8988T (cell line): ENCODE measurements at regions not wholly inside any gene's neighbourhood (a gene's known extent, or its start where the extent isn't known, plus 50 kb on each side); places are given as distances from the start of the nearest gene placed in this dataset.
"Not testable (repeated sequence)": the region's sequence is repeated elsewhere in the genome, so short reads cannot be mapped to it uniquely, and the experiment has no call there.

Experiments
- DNase-seq: peaks from one replicate; pipeline ENCODE4 v3.0.0; 2011

DNA sequence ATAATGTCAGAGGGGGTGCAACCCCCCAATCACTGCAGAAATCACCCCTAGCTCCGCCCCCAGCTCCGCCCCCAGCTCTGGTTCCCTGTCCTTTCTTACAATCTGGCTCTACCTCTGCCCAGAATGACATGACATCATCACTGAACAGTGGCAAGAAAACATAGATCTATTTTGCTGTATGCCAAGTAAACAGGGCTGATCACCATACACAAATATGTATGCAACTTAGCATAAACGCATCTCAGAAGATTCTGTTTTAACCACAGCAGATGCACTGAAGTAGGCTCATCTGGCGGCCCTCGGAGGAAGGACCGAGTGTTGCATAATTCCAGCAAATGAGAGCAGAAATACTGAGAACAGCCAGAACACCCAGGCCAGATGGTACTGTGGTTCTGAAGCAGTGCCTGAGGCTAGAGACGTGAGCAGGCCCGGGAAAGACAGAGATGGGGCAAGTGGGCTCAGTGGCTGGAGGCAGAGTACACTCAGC is 293.3 kb upstream of the KLF14 start:
- DNase-seq, result no peak

DNA sequence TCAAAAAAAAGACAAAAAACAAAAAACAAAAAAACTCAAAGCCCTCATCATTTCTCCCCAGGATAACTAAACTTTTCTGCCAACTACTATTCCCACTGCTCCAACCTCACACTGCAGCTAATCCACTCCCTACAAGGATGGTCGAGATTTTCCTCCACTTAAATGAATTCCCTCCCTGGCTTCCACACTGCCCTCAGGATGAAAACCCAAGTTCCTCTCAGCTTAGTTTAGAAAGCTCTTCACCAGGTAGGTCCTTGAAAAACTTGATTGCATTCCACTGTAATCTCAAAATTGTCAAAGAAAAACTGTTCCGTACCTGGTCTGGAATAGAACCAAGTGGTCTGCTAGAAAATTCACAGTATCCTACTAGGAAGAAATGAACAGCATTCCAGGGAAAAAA is 294.3 kb upstream of the KLF14 start:
- no peak for DNase-seq

DNA sequence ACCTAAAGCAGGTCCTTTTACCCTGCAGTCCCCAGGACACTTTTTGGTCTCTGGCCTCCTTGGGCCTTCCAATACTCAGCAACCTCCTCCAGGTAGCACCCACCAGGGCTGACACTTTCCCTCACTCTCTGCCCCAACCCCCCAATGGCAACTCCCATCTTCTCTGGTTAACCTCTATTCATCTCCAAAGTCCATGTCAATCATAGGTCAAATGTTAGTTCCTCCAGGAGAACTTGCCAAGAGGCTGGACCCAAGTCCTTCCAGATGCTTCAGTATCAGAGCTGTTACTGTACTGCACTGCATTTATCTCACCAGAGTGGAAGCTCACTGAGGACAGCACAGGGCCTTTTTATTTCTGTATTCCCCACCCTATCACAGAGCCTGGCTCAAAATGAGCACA is 295.0 kb upstream of the KLF14 start:
- DNase-seq, result no peak

DNA sequence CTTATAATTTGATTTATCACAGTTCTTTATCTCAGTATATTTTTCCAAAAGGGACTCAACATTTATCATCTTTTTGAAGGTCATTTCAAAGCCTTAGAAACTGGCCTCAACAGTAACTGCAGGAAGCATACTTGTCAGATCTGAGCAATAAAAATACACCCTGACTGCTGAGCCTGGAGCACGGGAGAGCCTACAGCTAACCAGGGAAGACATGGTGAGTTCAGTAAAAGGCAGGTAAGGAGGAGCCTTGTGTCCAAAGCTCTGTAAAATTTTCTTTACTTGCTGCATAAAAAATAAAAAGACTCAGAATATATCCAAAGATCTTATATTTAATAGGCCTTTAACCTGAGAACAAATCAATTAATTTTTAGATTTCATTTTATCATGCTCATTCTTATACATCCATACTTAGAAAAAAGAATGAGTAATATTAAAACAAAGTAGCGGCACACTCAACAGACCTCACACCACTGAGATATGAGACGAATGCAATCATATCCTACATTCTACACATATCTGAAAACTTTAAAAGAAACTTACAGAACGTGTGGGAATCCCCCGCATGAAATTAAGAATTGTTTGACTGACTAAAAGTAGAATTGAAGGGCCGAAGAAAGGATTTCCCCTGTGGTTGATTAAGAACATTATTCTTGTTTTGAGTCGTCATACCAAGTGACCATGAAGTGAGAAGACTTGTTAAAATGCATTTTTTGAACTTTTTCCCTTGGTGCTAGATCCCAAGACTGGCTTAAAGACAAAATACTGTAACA is 296.4 kb upstream of the MKLN1 start:
- no peak for DNase-seq

DNA sequence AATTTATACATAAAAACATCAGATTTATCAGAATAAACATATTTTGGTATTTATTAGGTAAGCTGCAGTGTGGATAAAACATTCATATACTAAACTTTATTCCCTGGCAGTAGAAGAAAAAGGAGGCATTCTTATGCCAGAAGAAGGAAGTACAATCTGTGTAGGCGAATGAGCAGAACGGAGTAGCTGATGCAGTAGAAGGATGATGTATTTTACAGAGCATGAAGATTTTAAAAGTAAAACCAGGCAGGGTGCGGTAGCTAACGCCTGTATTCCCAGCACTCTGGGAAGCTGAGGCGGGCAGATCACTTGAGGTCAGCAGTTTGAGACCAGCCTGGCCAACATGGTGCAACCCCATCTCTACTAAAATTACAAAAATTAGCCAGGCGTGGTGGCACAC is 294.9 kb upstream of the MKLN1 start:
- DNase-seq, result no peak

DNA sequence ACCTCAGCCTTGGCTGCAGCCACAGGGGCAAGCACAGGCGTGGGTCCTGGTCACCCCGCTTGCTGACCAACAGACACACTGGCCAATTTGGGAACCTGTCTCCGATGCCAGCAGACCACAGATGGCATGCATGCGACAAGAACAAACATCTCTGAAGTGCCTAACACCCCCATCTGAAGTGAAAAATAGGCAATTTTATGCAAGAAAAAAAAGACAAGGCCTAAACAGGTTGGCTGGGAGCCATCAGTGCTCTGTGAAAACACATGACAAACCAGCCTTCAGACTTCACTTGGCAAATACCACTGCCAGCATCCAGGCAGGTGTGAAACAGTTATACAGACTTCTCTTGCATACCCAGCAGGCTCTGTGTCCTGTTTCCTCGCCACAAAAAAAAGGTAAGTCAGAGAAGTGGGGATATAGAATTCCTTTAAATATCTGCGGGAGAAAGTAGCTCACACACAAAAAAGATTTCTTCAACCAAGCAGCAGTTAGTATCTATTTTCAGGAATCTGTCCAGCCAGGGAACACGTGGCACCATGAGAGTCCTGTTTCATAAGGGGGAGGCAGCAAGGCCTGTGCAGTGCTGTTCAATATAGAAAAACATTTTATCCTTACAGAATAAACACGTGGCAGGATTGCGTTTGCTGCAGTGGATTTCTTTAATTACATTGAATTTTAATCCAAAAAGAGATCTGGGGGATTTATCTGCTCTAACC is 293.4 kb upstream of the MKLN1 start:
- DNase-seq, result no peak

DNA sequence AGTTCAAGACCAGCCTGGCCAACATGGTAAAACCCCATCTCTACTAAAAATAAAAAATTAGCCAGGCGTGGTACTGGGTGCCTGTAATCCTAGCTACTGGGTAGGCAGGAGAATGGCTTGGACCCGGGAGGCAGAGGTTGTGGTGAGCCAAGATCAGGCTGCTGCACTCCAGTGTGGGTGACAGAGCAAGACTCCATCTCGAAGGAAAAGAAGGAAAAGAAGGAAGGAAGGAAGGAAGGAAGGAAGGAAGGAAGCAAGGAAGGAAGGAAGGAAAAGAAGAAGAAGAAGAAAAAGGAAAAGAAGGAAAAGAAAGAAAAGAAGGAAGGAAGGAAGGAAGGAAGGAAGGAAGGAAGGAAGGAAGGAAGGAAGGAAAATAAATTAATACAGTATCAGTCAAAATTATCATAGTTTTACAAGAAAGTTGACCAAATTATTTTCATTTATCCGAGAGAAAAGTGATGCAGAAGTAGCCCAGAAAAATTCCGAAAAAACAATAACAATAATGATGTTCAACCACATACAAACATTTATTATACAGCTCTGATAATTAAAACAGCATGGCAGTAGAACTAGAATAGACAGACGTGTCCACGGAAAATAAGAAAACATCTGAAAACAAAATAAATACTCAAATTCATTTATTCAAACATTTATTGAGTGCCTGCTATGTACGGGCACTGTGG is 292.4 kb upstream of the MKLN1 start:
- no peak for DNase-seq

DNA sequence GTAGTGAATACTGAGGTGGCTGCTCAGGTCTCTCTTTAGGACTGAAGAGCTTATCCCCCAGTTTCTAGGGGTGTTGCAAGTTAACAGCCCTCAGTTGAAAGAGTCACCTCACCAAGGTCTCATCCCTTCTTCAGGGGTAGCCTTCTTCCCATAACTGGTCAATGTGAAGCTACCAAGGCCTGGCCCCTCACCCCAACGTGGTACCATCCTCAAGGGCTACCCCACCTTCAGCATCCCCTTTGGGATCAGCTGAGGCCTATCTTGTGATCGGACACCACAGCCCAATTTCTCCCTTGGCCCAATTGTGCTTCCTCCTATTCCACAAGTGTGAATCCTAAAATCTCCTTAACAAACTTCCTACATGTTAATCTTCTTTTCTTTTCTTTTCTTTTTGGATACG is 289.5 kb upstream of the MKLN1 start:
- DNase-seq, result no peak

DNA sequence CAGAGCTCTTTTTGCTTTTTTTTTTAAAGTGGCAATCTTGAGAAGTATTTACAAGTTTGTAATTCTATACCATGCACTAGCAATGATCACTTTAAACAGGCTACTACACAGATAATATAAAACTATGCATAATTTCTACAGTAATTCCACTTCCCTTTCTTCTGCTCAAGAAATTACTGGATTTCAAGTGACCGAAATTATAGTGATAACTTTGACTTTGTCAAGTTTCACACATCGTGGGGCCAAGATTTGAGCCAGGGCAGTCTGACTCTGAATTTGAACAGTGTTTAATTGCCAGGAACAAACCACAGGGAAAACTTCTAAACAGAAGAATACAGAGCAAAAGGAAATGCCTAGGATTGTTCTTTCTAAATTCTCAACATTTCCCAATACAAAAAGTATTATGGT is 288.3 kb upstream of the MKLN1 start:
- no peak for DNase-seq

DNA sequence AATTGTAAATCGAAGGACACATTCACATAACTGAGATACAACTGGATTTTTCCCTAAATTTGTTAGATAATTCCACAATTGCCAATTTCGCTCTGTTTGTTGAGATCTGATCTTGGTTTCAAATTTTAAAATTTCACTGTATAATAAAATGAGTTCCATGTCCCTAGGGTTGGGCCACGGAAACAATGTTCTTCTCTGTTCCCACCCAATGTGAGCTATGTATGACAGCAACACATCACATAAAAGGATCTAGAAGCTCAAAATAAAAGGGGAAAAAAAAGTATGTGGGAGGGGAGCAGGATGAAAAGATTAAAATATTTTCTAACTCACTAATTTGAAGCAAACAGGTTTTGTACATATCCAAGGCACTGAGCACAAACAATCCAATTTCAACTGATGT is 287.8 kb upstream of the MKLN1 start:
- no peak for DNase-seq

DNA sequence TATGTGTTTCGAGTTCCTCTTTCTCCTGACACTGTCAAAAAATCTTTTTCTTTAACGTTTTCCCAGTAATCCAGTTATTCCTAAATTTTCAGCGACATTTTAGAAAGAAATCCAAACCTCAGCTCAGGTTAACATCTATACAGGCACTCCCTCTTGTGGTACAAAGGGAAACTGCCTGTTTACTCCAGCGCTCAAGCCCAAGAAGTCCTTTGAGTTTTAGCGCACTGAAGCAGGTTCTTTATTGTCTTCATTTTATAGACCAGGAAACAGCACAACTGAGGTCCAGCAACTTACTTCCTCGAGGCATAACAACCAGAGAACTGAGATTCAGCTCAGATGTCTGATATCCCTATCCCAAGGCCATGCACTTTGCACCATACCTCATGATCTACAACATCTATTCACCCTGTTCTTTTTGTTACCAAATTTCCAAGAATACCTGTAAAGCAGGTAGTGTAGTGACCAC is 287.2 kb upstream of the MKLN1 start:
- DNase-seq, result no peak

DNA sequence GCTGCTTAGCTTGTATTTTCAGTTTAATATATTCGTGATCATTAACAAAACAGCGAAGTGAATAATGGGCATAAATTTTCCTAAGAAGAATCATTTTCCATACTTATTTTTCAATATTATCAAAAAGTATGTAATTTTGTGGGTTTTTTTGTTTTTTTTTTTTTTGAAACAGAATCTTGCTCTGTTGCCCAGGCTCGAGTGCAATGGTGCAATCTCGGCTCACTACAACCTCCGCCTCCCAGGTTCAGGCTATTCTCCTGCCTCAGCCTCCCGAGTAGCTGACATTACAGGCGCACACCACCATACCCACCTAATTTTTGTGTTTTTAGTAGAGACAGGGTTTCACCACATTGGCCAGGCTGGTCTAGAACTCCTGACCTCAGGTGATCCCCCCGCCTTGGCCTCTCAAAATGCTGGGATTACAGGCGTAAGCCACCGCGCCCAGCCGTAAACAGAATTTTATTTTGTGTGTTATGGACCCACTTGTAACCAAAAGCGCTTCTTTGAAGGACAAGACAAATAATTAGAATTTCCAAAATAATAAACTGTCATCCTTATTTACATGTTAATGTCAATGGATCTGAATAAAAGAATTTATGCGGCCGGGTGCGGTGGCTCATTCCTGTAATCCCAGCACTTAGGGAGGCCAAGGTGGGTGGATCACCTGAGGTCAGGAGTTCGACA is 286.5 kb upstream of the MKLN1 start:
- DNase-seq, result not testable (repeated sequence)

DNA sequence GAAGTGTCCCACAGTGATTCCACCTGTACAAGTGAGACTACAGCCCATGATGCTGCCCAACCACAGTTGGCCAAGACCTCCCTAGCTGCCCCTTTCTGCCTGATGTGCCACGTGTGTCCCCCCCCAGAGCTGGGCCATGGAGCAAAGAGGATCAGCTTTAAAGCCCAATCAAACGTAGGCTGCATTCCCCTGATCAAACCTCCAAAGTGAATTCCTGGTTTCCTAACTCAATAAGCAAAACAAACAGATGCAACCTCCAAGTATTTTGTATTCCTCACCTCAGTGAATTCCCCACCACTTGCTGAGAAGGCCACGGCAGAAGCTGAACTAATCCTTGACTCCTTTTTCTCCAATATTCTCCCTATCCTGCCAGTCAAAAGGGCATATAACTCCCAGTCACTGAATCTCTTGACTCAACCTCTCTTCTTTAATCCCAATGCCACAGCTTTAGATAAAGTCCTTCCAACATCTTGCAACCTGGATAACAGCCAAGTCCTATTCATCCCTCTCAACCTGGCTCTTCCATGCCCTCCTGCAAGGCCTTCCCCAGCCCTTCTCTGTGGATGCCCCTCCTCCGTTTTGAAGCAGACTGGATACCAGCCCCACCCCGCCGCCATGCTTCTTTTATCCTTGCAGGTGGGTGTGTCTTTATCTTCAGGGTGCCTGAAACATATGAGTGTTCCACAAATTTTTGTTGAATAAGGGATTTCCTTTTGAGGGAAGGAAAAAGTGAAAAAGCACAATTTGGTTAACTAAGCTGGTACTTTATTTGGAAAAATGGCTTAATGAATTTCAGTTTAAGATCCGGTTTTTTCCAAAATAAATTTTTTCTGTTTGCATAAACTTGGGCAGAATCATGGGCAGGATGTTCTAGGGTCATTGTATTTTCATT is 285.2 kb upstream of the MKLN1 start:
- no peak for DNase-seq

DNA sequence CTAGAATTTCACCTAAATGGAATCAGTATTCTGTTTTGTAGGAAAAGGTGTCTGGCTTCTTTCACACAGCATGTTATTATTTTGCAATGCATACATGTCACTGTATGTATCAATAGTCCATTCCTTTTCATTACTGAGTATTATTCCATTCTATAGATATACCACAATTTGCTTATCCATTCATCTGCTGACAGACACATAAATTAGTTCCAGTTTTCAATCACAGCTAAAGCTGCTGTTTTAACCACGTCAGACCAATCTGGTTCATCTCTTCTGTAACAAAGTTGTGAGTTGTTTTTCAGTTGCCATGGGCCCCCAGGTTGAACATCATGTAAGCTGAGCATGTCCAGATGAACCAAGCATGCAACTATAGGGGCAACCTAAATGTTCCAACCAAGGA is 282.1 kb upstream of the MKLN1 start:
- no peak for DNase-seq

DNA sequence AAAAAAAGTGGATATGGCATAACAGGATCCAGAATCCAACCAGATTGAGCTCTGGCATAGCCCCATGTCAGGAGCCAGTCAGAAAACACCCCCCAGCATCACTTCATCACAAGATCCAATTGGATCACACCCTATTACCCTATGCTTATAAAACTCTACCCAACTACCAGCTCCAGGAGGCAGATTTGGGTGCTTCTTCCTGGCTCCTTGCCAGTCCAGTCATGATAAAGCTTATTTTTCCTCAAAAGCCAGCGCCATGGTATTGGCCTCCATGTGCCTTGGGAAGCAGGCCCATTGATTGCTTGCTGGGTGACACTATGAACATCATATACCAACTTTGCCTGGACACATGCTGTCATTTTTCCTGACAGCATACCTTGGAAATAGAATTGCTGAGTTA is 281.4 kb upstream of the MKLN1 start:
- DNase-seq, result no peak

DNA sequence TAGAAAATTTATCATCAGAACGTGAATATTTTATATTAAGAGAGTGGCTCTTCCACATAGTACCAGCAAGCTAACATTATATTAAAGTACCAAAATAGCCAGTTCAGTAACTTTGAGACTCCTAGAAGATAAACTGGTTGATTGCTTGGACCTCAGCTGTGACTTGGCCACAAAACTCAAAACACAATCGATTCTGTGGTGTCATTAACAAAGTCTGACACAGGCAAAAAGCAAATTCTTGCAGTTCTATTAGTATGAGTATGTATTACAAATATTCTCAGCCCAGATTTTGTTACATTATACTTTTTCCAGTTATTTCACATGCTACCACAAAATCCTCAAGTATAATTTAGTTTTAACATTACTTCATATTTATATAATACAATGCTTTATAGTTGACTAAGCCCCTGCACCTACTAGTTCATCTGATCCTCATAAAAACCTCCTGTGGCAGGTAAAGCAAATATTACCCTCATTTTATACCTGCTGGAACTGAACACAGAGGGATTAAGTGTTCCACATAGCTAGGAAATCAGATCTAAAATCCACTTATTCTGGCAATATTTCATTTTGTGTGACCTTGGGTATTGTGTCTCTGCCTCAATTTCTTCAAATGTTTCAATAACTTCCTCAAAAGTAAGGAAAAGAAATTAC is 279.9 kb upstream of the MKLN1 start:
- DNase-seq, result no peak

DNA sequence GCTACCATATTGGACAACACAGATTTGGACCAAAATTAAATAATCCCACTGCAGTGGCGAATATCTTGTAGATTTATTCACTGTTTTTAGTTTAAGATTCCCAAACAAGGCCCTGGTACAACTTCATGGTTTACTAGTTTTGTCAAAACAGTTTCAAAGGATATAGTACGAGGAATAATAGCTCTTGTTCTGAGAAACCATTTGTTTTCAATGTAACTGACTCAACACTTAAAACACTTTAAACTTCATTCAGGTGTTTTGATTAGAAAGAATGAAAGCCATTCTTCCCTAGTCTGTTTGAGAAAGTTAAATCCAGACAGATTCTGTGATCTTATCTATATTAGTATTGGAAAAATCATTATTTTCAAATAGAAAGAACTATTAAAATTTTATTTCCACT is 276.4 kb upstream of the MKLN1 start:
- DNase-seq, result no peak

DNA sequence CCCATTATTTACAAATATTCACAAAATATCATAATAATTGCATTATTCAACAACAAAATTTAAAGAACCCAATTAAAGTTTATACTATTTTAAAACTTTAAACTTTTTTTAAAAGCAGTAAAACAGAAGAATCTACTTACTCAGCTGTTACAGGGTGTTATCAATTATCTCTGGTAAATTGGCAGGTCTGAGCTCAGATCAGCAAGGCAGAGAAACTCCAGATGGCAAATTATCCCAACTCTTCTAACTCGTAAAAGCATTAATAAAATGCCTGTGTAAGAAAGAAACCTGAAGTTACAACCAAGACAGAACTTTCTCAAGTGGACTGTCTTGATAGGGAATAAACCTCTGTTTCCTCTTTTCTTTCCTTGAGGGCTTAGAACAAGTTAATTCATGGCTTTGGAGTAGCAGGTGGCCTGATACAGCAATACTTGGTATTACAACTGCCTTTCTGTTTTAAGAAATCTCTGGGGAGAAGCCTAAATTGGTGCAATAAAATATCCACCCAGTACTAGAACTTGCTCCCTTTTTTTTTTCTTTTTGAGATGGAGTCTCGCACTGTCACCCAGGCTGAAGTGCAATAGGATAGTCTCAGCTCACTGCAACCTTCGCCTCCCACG is 275.3 kb upstream of the MKLN1 start:
- no peak for DNase-seq

DNA sequence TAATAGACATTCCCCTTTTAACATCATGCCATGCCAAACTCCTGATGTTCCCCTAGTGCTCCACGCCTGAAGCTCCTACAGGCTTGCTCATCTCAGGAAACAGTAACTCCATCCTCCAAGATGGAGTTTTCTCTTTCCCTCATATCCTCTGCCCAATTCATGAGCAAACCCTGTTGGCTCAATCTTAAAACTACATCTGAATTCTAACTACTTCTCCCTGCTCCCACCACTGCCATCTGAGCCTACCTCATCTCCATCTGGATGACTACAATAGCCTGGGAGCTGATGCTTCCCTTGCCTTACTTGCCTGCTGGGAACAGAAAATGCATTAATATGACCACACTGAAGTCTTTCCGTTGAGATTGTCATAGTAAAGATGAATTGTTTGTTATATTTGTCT is 271.7 kb upstream of the MKLN1 start:
- DNase-seq, result no peak

DNA sequence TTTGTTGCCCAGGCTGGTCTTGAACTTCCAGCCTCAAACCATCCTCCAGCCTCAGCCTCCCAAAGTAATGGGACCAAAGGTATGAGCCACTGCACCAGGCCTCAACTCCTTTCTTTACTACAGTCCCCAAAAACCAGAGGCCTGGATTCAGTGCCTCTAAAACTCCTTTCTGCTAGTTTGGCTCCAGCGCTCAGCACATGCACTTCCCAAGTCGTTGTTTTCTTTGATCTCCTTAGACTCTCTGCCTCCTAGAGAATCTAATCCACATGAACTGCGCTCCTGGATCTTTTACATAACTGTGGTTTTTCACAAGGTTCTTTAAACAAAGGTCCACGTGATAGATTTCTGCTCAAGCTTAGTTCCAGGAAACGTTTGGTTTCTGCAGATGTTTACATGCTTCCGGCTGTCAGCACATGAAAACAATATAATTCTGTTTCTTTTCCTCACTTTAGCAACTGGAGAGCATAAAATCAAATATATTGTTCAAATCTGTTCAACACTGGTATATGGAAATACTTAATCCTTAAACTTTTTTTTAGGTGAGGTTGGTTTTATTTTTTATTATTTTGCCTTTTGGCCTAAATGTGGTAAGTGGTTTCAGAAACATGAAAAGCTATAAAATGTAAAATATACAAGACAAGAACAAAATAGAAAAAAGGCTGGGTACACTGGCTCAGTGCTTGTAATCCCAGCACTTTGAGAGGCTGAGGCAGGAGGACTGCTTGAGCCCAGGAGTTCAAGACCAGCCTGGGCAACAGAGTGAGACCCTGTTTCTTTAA is 270.5 kb upstream of the MKLN1 start:
- no peak for DNase-seq

DNA sequence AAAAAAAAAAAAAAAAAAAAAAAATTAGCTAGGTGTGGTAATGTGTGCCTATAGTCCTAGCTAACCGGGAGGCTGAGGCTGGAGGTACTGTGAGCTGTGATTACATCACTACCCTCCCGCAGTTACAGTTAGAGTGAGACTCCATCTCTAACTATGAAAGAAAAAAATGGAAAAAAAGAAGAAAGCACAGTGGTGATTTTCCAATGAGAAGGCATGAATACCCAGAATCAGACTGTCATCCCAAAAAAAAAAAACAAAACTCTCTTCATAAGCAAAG is 269.9 kb upstream of the MKLN1 start:
- DNase-seq, result no peak
